Daoy (cell line): ENCODE measurements at regions not wholly inside any gene's neighbourhood (a gene's known extent, or its start where the extent isn't known, plus 50 kb on each side); places are given as distances from the start of the nearest gene placed in this dataset.
"Not testable (repeated sequence)": the region's sequence is repeated elsewhere in the genome, so short reads cannot be mapped to it uniquely, and the experiment has no call there.

ENCODE experiments used
- DNase-seq: peaks from one replicate; pipeline ENCODE4 v3.0.0-alpha.2; 2015; ENCODE audit warnings: low read depth

DNA sequence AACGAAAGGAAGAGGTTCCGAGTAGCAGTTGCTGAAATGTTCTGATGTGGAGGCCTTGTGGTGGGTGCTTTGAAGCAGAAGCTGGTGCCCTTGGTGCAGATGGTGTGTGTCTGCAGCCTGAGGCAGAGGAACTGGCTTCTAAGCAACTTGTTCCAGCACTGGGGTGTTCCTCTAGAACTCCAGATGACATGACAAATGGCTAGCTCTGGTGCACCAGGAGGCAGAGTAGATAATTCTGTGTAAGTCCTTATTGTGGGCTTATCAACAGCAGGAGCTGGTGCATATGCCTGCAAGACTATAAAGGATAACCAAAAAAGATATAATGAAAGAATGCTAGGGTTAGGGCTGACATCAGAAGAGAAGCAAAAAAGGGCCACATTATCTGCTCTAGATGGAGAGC lies 76.5 kb downstream of the ARL5B start:
- DNase-seq: no peak

DNA sequence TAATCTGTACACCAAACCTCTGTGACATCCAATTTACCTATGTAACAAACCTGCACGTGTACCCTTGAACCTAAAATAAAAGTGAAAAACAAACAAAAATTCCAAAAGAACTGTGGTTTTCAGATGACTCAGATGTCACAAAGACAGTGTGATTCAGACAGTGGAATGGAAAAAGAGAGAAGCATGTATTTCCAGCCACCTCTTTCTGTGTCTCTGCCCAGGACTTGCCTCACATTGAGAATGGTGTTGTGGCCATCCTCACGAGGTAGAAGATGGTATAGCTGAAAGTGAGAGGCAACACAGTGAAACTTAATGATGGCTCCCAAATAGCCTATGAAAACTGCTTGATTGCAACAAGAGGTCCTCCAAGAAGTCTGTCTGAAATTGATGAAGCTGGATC lies 78.0 kb downstream of the ARL5B start:
- peak; percentile 4 for DNase-seq

DNA sequence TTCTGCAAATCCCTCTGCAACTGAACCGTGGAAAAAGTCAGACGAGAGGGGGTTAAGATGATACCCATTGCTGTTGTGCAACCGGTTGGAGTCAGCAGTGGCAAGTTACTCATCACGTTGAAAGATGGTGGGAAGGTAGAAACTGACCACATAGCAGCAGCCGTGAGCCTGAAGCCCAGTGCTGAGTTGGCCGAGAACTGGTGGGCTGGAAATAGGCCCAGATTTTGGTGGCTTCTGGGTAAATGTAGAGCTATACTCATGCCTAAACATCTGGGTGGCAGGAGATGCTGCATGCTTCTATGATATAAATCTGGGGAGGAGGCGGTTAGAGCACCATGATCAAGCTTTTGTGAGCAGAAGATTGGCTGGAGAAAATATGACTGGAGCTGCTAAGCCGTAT lies 78.6 kb downstream of the ARL5B start:
- DNase-seq: peak; percentile 58

DNA sequence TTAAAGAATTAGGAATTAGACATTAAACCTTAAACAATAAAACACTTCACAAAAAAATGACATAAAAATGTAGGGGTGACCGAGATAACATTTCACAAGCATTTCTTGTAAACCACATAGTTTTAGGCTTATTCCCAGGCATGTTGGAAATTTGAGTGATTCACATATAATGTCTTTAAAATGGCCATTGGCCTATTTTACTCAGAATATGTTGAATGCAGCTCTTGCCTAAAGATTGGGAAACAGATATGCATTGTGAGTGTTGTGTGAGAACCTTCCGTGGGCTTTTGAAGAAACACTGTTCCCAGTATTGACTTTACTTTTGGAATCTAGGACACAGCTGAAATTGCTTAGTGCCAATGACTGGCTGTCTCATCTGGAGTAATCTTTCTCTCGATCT lies 79.6 kb downstream of the ARL5B start:
- DNase-seq: no peak

DNA sequence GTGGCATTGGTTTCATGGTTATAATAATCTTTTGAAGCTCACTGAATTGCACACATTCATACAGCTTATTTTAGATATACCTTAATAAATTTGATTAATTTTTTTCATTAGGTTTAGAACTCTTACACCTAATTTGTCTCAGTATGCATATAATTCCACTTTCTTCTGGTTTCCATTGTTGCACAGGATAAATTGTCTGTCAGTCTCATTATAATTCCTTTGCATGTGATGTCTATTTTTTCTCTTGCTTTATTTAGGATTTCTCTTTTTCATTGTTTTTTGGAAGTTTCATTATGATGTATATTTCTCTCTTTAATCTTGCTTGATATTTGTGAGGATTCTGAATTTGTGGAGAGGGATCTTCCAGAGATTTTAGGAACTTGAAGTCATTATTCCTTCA lies 84.7 kb downstream of the ARL5B start:
- DNase-seq: no peak

DNA sequence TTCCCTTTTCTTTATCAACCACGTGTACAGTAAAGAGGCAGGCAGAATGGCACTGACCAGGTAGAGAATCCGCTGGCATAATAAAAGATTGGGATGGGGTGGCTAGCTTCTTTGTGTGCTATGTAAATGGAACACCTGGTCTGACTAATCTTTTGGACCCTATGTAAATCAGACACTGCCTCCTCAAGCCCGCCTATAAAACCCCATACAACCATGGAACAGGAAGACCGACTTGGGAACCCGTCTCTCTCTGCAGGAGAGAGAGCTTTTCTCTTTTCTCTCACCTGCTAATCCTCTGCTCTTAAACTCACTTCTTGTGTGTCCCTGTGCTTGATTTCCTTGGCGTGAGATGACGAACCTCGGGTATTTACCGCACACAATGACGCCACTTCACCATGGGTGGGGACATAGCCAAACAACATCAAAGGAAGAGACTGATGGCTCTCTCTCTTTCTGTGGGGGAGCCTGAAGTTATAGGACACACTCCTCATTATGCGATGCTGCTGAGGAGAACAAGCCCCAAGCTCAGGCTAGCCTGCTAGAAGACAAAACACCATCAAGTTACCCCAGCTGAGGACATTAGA lies 94.2 kb downstream of the ARL5B start:
- no peak for DNase-seq

DNA sequence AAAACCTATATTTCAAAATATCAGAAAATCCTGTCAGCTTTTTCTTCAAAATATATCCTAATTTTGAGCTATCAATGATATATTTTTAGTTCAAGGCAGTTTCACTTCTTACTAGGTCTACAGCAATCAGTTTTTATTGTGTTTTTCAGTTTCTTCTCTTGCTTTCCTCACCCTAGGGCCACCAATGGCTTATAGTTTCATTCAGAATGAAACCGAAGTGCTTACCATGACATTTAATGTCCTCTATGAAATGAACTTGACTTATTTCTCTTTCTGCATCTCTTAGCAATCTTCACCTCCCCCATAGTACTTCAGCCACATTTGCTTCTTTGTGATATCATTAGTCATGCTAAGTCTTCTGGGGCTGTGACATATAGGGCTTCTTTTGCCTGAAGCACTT lies 100.3 kb downstream of the ARL5B start:
- DNase-seq: no peak

DNA sequence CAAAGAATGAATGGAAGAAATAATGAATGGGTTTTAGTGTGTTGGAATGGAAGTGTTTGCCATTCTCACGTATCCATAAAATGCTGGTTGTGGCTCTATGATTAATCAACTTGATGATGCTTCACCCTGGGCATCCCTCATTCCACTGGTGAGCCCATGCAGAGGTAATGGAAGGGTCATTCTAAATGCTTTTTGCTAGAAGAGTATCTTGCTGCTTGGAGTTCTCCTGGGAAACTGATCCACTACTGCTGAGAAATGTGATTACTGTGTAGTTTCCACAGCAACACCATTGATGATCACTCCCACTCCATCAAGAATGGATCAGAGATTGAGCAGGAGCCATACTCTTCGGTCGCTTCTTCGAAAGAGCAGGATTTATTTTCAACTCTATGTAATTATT lies 101.6 kb downstream of the ARL5B start:
- no peak for DNase-seq

DNA sequence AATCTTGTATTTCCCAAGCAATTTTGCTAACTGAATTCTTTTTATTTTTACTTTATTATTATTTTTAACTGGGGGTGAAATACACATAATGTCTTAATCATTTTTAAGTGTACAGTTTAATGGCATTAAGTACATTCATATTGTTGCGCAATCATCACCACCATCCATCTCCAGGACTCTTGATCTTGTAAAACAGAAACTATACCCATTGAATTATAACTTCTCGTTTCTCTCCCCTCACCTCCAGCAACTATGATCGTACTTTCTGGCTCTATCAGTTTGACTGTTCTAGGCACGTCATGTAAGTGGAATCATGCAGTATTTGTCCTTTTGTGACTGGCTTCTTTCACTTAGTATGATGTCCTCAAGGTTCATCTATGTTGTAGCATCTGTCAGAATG lies 108.8 kb downstream of the ARL5B start:
- DNase-seq: no peak

DNA sequence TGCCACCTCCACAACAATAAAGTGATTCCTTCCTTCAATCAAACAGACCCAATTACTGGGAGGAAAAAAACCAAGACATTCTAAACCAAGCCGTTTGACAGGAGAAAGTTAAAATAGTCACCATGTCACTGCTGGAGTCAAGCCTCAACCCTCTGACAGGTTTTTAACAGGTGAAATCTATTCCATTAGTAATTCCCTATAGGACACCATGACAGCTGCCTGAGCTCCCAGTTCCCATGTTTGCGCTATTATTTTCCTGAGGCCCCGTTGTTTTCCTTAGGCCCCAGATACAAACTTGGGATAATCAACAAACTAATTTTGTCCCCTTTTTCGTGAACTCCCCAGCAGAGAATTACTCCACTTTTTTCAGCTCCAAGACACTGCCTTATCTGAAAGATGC lies 113.9 kb downstream of the ARL5B start:
- no peak for DNase-seq

DNA sequence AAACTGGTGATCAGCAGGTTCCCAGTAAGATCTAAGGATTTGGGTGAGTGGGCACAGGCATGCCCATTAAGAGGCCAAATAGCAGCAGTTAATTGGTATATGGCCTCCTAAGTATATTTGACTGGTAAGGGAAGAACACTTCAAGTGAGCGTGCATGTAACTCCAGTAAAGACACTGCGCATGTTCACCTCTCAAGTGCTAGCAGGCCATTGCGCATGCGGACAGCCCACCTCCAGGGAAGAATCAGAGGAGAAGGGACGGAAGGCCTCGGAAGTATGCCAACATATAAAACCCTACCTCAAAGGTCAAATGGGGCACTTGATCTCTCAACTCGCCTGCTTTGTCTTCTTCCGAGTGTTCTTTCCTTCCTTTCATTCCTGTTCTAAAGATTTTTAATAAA lies 118.0 kb downstream of the ARL5B start:
- DNase-seq: no peak

DNA sequence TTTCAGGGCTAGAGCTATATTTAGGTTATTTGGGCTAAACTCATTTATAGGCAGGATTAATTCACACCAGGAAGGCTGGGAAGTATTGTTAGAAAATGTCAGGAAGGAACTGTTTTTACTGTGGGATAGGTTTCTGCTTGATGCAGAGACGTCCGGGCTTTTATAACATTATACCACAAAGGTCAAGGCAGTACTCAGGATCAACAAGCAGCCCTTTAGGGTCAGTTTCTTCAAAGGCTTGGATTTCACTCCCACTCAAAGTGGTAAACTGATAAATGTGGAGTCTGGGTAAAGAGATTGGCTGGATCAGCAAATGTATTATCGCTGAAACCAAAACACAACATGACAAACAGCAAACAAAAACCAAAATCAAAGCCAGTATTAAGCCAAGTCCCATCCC lies 127.2 kb downstream of the ARL5B start:
- no peak for DNase-seq

DNA sequence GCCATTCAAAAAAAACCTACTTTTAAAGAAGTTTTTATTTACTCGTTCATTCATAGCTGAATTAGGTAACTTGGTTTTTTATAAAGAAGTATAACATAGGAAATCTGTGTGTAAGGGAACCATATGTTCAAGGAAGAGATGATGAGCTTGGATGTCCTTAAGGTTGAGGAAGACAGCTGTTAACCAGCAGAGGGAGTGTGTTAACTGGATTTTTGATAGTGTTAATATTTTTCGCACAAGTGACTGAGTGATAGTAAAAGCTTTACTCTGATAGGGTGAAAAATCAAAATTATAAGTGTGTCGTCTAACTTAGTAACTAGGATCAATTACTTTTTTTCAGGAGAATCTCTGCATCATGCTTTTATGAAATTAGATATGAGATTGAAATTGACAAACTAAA lies 134.7 kb downstream of the ARL5B start:
- no peak for DNase-seq

DNA sequence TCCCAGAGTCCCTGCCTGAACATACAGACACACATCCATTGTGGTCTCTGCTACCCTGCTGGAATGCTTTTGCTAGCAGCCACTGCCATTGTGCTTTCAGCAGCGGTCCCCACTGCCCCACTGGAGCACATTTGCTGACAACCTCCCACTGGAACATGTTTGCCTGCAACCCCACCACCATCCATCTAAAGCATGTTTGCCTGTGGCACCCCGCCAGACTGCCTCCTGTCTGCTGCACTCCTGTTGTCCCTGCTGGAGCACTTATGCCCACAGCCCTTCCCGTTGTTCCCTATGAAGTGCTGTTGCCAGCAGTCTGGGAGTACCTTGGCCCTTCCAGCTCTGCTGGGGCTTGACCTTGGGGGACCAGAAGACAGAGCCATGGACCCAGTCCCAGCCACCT lies 136.3 kb downstream of the ARL5B start:
- DNase-seq: no peak

DNA sequence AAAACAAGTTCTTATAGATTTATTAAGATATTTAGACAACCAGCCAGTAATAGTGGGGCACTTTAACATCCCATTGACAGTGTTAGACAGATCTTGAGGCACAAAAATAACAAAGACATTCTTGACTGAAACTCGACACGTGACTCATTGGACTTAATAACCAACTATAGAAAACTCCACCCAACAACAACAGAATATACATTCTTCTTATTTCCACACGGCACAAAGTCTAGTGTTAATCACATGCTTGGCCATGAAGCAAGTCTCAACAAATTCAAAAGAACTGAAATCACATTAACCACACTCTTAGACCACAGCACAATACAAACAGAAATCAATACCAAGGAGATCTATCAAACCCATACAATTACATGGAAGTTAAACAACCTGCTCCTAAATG lies 138.1 kb downstream of the ARL5B start:
- no peak for DNase-seq

DNA sequence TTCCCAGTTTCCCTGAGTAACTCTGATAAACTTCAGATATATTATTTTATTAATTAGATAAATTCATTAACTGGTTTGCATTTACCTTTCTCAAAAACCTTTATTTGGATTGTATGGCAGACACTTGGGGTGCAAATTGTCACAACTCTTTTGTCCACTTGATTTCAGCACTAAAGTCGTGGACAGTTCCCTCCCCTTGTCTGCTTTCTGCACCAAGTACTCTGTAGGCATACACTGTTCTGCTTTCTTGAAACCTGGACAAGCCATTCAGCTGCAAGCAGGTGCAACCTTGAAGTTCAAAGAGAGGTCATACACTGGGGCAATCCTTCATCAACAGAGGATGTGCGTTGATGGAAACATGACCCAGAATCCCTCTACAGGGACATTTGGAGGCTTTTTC lies 162.9 kb downstream of the ARL5B start:
- peak; percentile 1 for DNase-seq

DNA sequence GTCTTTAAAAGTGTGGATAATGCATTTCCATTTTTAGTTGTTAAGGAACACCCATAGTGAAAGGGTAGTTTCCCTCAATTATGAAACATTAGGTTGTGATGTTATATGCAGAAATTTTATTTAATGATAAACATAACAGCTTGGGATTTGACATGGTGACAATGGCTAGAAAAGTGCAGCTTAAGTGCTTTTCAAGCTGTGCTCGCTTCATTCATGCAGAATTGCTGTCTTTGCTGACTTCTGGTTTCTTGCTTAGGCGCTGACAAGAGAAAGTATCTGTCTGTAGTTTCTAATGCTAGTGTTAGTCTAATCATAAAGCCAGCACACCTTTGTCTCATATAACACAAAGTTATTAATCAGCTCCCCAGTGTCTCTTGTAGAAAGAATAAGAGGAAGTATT lies 170.0 kb downstream of the ARL5B start:
- no peak for DNase-seq

DNA sequence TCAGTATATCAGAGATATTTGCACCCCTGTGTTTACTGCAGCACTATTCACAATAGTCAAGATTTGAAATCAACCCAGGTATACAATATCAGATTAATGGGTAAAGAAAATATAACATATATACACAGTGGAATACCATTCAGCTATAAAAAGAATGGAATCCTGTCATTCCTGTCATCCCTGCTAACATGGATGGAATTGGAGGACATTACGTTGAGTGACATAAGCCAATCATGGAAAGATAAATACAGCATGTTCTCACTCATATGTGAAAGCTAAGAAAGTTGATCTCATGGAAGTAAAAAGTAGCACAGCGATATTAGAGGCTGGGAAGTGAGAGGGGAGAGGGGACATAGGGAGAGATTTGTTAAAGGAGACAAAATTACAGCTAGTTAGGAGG lies 171.0 kb downstream of the ARL5B start:
- DNase-seq: no peak

DNA sequence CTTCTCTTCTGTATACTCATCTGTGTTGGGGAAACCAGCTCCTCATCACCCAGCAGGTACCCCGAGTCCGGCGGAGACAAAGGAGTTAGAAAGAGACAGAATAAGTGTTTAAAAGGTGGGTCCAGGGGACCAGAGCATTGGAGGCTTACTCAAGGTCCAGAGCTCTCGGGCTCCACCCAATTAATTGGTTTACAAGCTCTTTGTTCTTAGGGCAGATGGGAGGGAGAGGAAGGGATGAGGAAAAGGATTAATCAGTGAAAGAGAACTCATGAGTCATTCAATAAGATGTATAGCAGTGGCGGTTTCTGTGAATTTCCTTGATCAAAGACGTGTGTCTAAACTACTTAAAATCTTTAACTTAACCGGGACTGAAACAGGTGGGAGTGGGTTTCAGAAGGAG lies 192.0 kb upstream of the MALRD1 start:
- not testable (repeated sequence) for DNase-seq

DNA sequence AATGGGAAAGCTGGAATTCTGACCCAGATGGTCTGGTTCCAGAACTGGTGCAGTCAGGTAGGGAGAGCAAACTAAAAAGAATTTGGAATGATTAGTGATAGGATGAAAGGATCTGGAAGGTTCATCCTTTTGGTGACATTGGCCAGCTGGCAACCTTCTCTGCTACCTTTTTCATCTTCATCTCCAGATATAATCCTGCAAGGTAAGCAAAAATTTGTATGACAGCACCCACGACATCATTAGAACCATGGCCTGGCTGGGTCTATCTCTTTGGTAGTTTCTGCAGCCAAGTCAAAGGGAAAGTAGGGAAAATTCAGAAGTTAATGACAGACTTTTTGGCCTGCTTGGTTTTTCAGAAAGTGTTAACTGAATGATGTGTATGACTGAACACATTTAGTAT lies 188.9 kb upstream of the MALRD1 start:
- no peak for DNase-seq

DNA sequence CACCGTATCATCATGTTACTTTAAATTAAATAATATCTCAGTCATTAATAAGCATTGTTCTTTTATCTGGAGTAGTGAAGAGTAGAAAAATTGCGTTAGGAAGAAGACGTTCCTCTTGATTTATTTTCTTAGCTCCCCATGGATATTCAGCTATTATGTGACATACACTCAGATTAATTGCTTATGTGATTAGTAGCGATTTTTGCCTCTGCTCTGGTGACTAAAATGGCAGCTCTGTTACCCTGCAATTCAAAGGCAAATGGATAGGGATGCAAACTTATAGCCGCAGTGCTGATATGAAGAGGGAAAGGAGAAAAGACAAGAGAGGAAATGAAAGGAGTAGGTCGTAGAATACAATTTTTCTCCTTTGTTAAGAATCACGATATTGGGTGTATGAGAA lies 188.4 kb upstream of the MALRD1 start:
- DNase-seq: no peak

DNA sequence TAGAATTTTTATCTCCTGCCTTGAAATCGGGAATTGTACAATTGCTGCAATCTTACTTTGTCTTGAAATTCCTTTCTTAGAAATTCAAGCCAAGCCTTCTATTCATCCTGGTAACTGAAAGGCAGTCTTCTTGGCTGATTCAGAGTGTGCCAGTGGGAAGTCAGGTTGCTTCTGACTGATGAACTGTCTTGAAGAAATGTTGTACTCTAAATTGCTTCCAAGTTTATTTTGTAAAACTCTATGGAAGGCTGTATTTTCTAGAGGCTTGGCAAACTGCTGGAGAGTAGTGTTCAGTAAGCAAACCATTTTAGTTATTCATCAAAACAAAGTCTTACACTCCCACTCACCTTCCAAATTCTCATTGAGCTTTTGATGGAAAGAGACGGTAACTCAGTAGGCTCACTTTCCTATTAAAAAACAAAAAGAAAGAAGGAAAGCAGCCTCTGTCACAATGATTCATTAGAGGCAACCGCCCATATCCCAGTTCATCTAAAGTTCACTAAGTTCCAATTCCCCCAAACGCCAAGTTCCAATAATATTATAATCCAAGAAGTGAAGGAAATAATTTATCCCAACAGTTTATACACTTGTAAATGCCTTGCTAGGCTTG lies 187.9 kb upstream of the MALRD1 start:
- DNase-seq: no peak

DNA sequence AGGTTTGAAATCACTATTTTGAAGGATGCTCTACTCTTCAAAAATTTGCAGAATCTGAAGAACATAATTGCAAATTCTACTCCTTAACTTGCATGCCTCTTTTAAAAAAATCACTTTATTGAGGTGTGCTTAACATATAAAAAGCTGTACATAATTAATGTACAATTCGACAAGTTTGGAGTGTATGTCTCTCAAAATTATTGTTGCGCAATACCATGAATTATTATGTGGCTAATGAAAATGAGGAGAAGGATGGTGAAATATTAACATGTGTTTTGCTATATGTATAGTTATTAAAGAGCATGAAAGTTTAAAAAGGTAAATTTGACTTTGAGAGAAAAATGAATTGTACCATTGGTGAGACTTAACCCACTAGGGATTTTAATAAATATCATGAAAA lies 187.2 kb upstream of the MALRD1 start:
- DNase-seq: no peak

DNA sequence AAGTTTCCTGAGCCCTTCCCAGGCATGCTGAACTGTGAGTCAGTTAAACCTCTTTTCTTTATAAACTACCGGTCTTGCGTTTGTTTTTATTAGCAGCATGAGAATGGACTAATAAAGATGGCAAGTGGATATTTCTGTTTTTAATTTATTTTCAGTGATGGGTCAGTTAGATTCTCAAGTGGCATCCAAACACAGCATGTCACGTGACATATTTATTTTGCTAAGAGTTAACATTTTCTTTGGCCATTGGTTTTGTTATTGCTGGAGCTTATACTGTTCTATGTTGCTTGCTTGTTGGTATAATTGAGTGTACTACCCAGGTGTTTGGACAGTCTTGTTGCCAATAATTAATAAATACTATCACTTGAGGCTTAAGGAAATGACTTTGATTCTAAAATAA lies 181.7 kb upstream of the MALRD1 start:
- no peak for DNase-seq
